Keratinocyte (primary cell): ENCODE measurements at regions not wholly inside any gene's neighbourhood (a gene's known extent, or its start where the extent isn't known, plus 50 kb on each side); places are given as distances from the start of the nearest gene placed in this dataset.

Source experiments
- DNase-seq: peaks from one replicate; pipeline ENCODE4 v3.0.0-alpha.2; 2011; ENCODE audit warnings: low read depth, missing footprints, low spot score
- FAIRE-seq: peaks from 2 replicates; lab custom pipeline; 2011; peaks lifted over from hg19 to GRCh38; lab: Jason Lieb, UNC
- H2AFZ ChIP-seq: 2 replicates; pipeline ENCODE4 v1.6.0; 2012; ENCODE audit warnings: low read length, control low read depth, inconsistent platforms; ENCODE audit not compliant: control insufficient read depth
- H3K27ac ChIP-seq: 2 replicates; pipeline ENCODE4 v1.5.1; 2011; ENCODE audit warnings: low read length; ENCODE audit not compliant: control insufficient read depth, insufficient read depth
- H3K27me3 ChIP-seq: 3 replicates; pipeline ENCODE4 v1.6.0; 2011; ENCODE audit warnings: low read length; ENCODE audit not compliant: control insufficient read depth, insufficient read depth; ENCODE audit errors: extremely low read depth
- H3K36me3 ChIP-seq, 2 experiments: 2 replicates in 1 of 2; 3 replicates in 1 of 2; pipeline ENCODE4 v1.5.1; 2011; ENCODE audit warnings: low read length in 2 of 2, mild to moderate bottlenecking in 1 of 2; ENCODE audit not compliant: control insufficient read depth in 2 of 2, insufficient read depth in 2 of 2; ENCODE audit errors: extremely low read depth in 1 of 2
- H3K4me1 ChIP-seq: 3 replicates; pipeline ENCODE4 v1.5.1; 2011; ENCODE audit warnings: low read length; ENCODE audit not compliant: control insufficient read depth, insufficient read depth; ENCODE audit errors: extremely low read depth
- H3K4me2 ChIP-seq: 3 replicates; pipeline ENCODE4 v1.6.0; 2011; ENCODE audit warnings: low read depth, low read length; ENCODE audit not compliant: control insufficient read depth, insufficient read depth; ENCODE audit errors: extremely low read depth
- H3K4me3 ChIP-seq, 3 experiments: fragments of 200-600 bp in 1 of 3; sonication (generic) in 1 of 3; 2 replicates in 2 of 3; 3 replicates in 1 of 3; pipeline ENCODE4 v1.5.1; 2011 to 2016; ENCODE audit warnings: low read length in 3 of 3, mild to moderate bottlenecking in 3 of 3, control low read depth in 2 of 3, inconsistent platforms in 1 of 3, low read depth in 1 of 3, mixed read lengths in 1 of 3, mixed run types in 1 of 3, moderate library complexity in 1 of 3; ENCODE audit not compliant: control insufficient read depth in 2 of 3, insufficient read depth in 2 of 3; ENCODE audit errors: extremely low read depth in 1 of 3
- H3K79me2 ChIP-seq: 2 replicates; pipeline ENCODE4 v1.6.0; 2012; ENCODE audit warnings: low read length; ENCODE audit not compliant: control insufficient read depth, insufficient read depth
- H3K9ac ChIP-seq: 3 replicates; pipeline ENCODE4 v1.6.0; 2011; ENCODE audit warnings: low read length; ENCODE audit not compliant: control insufficient read depth, insufficient read depth; ENCODE audit errors: extremely low read depth
- H3K9me1 ChIP-seq: 3 replicates; pipeline ENCODE4 v1.6.0; 2011; ENCODE audit warnings: low read length; ENCODE audit not compliant: control insufficient read depth, insufficient read depth; ENCODE audit errors: extremely low read depth
- H3K9me3 ChIP-seq: 2 replicates; pipeline ENCODE4 v1.5.1; 2012; ENCODE audit warnings: low read depth, low read length; ENCODE audit not compliant: control insufficient read depth
- H4K20me1 ChIP-seq: 3 replicates; pipeline ENCODE4 v1.6.0; 2011; ENCODE audit warnings: low read length; ENCODE audit not compliant: control insufficient read depth, insufficient read depth; ENCODE audit errors: extremely low read depth
- CTCF ChIP-seq, 3 experiments: IDR thresholded peaks in 1 of 3; conservative IDR thresholded peaks in 1 of 3; optimal IDR thresholded peaks in 1 of 3; 2 replicates in 2 of 3; 3 replicates in 1 of 3; pipeline versions ENCODE3 to v1.5.1; 2011; ENCODE audit warnings: low read length in 3 of 3, mild to moderate bottlenecking in 3 of 3, moderate library complexity in 2 of 3, control low read depth in 1 of 3, inconsistent platforms in 1 of 3; ENCODE audit not compliant: insufficient read depth in 2 of 3; ENCODE audit errors: extremely low read depth in 1 of 3
- EZH2 ChIP-seq: IDR thresholded peaks from one replicate; pipeline ENCODE4 v1.6.1; 2012; ENCODE audit warnings: inconsistent platforms, mild to moderate bottlenecking, low read length, moderate library complexity
- dilution Hi-C: fragments of 300-500 bp; cut with MboI; formaldehyde crosslinking; loops from one replicate; pipeline ENCODE4 v1.7.0; 2020; ENCODE audit warnings: low sequenced_read_pairs; ENCODE audit not compliant: extremely low pct_ligation_motif_present

- Histone ChIP-seq H3K27ac (no peak overlapping the region), H3K9me3 (no peaks in the 10 kb centered on the region), H3K9me1 (no peaks in the 10 kb centered on the region), H3K79me2 (no peaks in the 10 kb centered on the region), H3K4me3 (no peak overlapping the region), H3K4me1 (no peaks in the 10 kb centered on the region), H4K20me1 (no peaks in the 10 kb centered on the region), H3K9ac (no peak overlapping the region), H3K27me3 (no peaks in the 10 kb centered on the region), H3K4me2 (no peak overlapping the region), H3K36me3 (no peaks in the 10 kb centered on the region), H2AFZ (no peak overlapping the region)
- FAIRE-seq (no peak), DNase-seq (no peak)
- TF ChIP-seq EZH2 (no peak), CTCF (optimal IDR thresholded peaks at IDR 0.05 in 1 of 3, IDR thresholded peaks at IDR 0.05 in 1 of 3, conservative IDR thresholded peaks at IDR 0.05 in 1 of 3; ENCODE audit: extremely low read depth in 1 of 3, insufficient read depth in 2 of 3, low read length in 3 of 3) (no peak)
- dilution Hi-C loops: no loop called here
Observed at GRCh38 chr10:44647473-44647872, 262.6 kb upstream of the CXCL12 start.

- Histone ChIP-seq H3K9ac (no peak overlapping the region), H3K9me1 (no peaks in the 10 kb centered on the region), H2AFZ (no peak overlapping the region), H3K4me1 (no peaks in the 10 kb centered on the region), H3K36me3 (no peaks in the 10 kb centered on the region), H3K27me3 (no peaks in the 10 kb centered on the region), H3K9me3 (no peaks in the 10 kb centered on the region), H3K27ac (no peak overlapping the region), H3K4me3 (no peak overlapping the region), H3K4me2 (no peak overlapping the region), H3K79me2 (no peaks in the 10 kb centered on the region), H4K20me1 (no peaks in the 10 kb centered on the region)
- DNase-seq (no peak), FAIRE-seq (no peak)
- TF ChIP-seq CTCF (optimal IDR thresholded peaks at IDR 0.05 in 1 of 3, IDR thresholded peaks at IDR 0.05 in 1 of 3, conservative IDR thresholded peaks at IDR 0.05 in 1 of 3; ENCODE audit: extremely low read depth in 1 of 3, insufficient read depth in 2 of 3, low read length in 3 of 3): no peak
- no peak for TF ChIP-seq EZH2
- dilution Hi-C loops: no loop called here
Observed at GRCh38 chr10:44647877-44648542, 263.1 kb upstream of the CXCL12 start.
